H1 (cell line): ENCODE measurements at regions not wholly inside any gene's neighbourhood (a gene's known extent, or its start where the extent isn't known, plus 50 kb on each side); places are given as distances from the start of the nearest gene placed in this dataset.

Source experiments
- CTCF ChIA-PET: fragments of 300-600 bp; sonication (Branson Sonifier 250); formaldehyde crosslinking; loops from one replicate; lab custom pipeline; 2021; ENCODE audit not compliant: partially characterized antibody; lab: Charles Lee
- POLR2A ChIA-PET: fragments of 300-600 bp; sonication (Branson Sonifier 250); formaldehyde crosslinking; loops from one replicate; lab custom pipeline; 2021; ENCODE audit warnings: inconsistent platforms; ENCODE audit not compliant: partially characterized antibody; lab: Charles Lee
- DNase-seq, 2 experiments: peaks; one replicate each; pipeline versions ENCODE4 v3.0.0 to v3.0.0-alpha.2; 2010 to 2022; ENCODE audit warnings: low spot score in 2 of 2, low read depth in 1 of 2, mixed read lengths in 1 of 2
- FAIRE-seq: peaks from 2 replicates; lab custom pipeline; 2011; peaks lifted over from hg19 to GRCh38; lab: Jason Lieb, UNC
- H2AFZ ChIP-seq: 2 replicates; pipeline ENCODE4 v1.8.1; 2012; ENCODE audit warnings: low read length, inconsistent platforms
- H2AK5ac ChIP-seq: 2 replicates; pipeline ENCODE4 v1.6.1; 2013; ENCODE audit warnings: low read depth, low read length
- H2BK120ac ChIP-seq: replicated peaks from 2 replicates; pipeline ENCODE3; 2013; ENCODE audit warnings: low read depth, low read length, inconsistent platforms
- H2BK12ac ChIP-seq: 2 replicates; pipeline ENCODE4 v1.6.1; 2013; ENCODE audit warnings: low read depth, low read length
- H2BK15ac ChIP-seq: 2 replicates; pipeline ENCODE4 v1.6.1; 2013; ENCODE audit warnings: low read length
- H2BK20ac ChIP-seq: 2 replicates; pipeline ENCODE4 v1.6.1; 2013; ENCODE audit warnings: low read length
- H2BK5ac ChIP-seq: 2 replicates; pipeline ENCODE4 v1.6.1; 2013; ENCODE audit warnings: low read depth, low read length
- H3K14ac ChIP-seq: 2 replicates; pipeline ENCODE4 v1.6.1; 2013; ENCODE audit warnings: inconsistent platforms; ENCODE audit not compliant: insufficient read length
- H3K18ac ChIP-seq: 2 replicates; pipeline ENCODE4 v1.6.1; 2013; ENCODE audit warnings: low read length; ENCODE audit errors: extremely low read depth
- H3K23ac ChIP-seq: 2 replicates; pipeline ENCODE4 v1.6.1; 2013; ENCODE audit warnings: inconsistent platforms; ENCODE audit not compliant: insufficient read length
- H3K23me2 ChIP-seq: 2 replicates; pipeline ENCODE4 v1.6.1; 2013; ENCODE audit warnings: low read depth, low read length
- H3K27ac ChIP-seq: 2 replicates; pipeline ENCODE4 v1.6.1; 2011; ENCODE audit warnings: low read depth, low read length, inconsistent platforms
- H3K27me3 ChIP-seq, 4 experiments: replicated peaks in 1 of 4; 1 replicate in 1 of 4; 2 replicates in 3 of 4; pipeline versions ENCODE4 v1.6.1 to v1.8.1; 2011 to 2013; ENCODE audit warnings: low read length in 3 of 4, mild to moderate bottlenecking in 3 of 4, inconsistent platforms in 2 of 4, mixed read lengths in 2 of 4, moderate library complexity in 1 of 4; ENCODE audit not compliant: control insufficient read depth in 3 of 4, insufficient read depth in 3 of 4; ENCODE audit errors: extremely low read depth in 1 of 4
- H3K36me3 ChIP-seq, 4 experiments: 2 replicates each; pipeline versions ENCODE4 v1.6.1 to v1.8.1; 2011 to 2013; ENCODE audit warnings: mild to moderate bottlenecking in 4 of 4, low read length in 3 of 4, moderate library complexity in 2 of 4, control low read depth in 1 of 4, inconsistent platforms in 1 of 4; ENCODE audit not compliant: insufficient read depth in 4 of 4, control insufficient read depth in 2 of 4
- H3K4ac ChIP-seq: replicated peaks from 2 replicates; pipeline ENCODE3; 2013; ENCODE audit warnings: low read length, low read depth, mixed read lengths, inconsistent platforms; ENCODE audit not compliant: insufficient read length
- H3K4me1 ChIP-seq, 4 experiments: replicated peaks in 1 of 4; 1 replicate in 1 of 4; 2 replicates in 3 of 4; pipeline versions ENCODE4 v1.6.1 to v1.8.1; 2011 to 2013; ENCODE audit warnings: low read length in 3 of 4, inconsistent platforms in 2 of 4, mixed read lengths in 1 of 4; ENCODE audit not compliant: insufficient read depth in 4 of 4, control insufficient read depth in 3 of 4
- H3K4me2 ChIP-seq, 2 experiments: 2 replicates each; pipeline versions ENCODE4 v1.6.1 to v1.8.1; 2011 to 2013; ENCODE audit warnings: low read depth in 2 of 2, low read length in 2 of 2, control low read depth in 1 of 2, inconsistent platforms in 1 of 2, mild to moderate bottlenecking in 1 of 2; ENCODE audit not compliant: insufficient read depth in 1 of 2
- H3K4me3 ChIP-seq, 4 experiments: fragments of 200-600, 300-600 bp in 1 of 4; sonication (generic), shearing (Covaris generic), sonication (Bioruptor Twin) in 1 of 4; 2 replicates each; pipeline versions ENCODE4 v1.5.1 to v1.8.1; 2011 to 2016; ENCODE audit warnings: low read length in 4 of 4, low read depth in 3 of 4, control low read depth in 2 of 4, inconsistent platforms in 2 of 4, mild to moderate bottlenecking in 2 of 4, mixed read lengths in 1 of 4, moderate library complexity in 1 of 4; ENCODE audit not compliant: insufficient read depth in 2 of 4; ENCODE audit errors: extremely low read depth in 1 of 4
- H3K56ac ChIP-seq: replicated peaks from 2 replicates; pipeline ENCODE3; 2013; ENCODE audit warnings: low read depth, mild to moderate bottlenecking, mixed read lengths, low read length, inconsistent platforms; ENCODE audit not compliant: insufficient read length
- H3K79me1 ChIP-seq: 2 replicates; pipeline ENCODE4 v1.6.1; 2013; ENCODE audit warnings: low read depth, low read length, control low read depth
- H3K79me2 ChIP-seq, 2 experiments: 2 replicates each; pipeline versions ENCODE4 v1.6.1 to v1.8.1; 2012 to 2013; ENCODE audit warnings: low read length in 2 of 2, mild to moderate bottlenecking in 2 of 2, inconsistent platforms in 1 of 2; ENCODE audit not compliant: insufficient read depth in 2 of 2, control insufficient read depth in 1 of 2
- H3K9ac ChIP-seq, 4 experiments: replicated peaks in 1 of 4; 1 replicate in 1 of 4; 2 replicates in 3 of 4; pipeline versions ENCODE4 v1.6.1 to v1.8.1; 2011 to 2013; ENCODE audit warnings: low read depth in 3 of 4, low read length in 3 of 4, control low read depth in 2 of 4, mild to moderate bottlenecking in 2 of 4, moderate library complexity in 2 of 4, inconsistent platforms in 1 of 4; ENCODE audit errors: extremely low read depth in 1 of 4
- H3K9me3 ChIP-seq, 2 experiments: 2 replicates each; pipeline versions ENCODE4 v1.6.1 to v1.8.1; 2012 to 2013; ENCODE audit warnings: mild to moderate bottlenecking in 2 of 2, moderate library complexity in 2 of 2, control low read depth in 1 of 2, inconsistent platforms in 1 of 2, low read depth in 1 of 2, low read length in 1 of 2, mixed read lengths in 1 of 2; ENCODE audit not compliant: insufficient read depth in 2 of 2
- H4K20me1 ChIP-seq, 2 experiments: replicated peaks in 1 of 2; 2 replicates each; pipeline versions ENCODE3 to v1.8.1; 2011 to 2013; ENCODE audit warnings: inconsistent platforms in 2 of 2, low read length in 2 of 2, mild to moderate bottlenecking in 1 of 2; ENCODE audit not compliant: insufficient read depth in 2 of 2, control insufficient read depth in 1 of 2
- H4K5ac ChIP-seq: 2 replicates; pipeline ENCODE4 v1.6.1; 2013; ENCODE audit warnings: low read length, low read depth, mixed read lengths, inconsistent platforms; ENCODE audit not compliant: insufficient read length
- H4K8ac ChIP-seq: 2 replicates; pipeline ENCODE4 v1.8.0; 2013; ENCODE audit warnings: mild to moderate bottlenecking, moderate library complexity, low read length, inconsistent platforms; ENCODE audit not compliant: insufficient read depth; ENCODE audit errors: extremely low read depth
- H4K91ac ChIP-seq: replicated peaks from 2 replicates; pipeline ENCODE3; 2013; ENCODE audit warnings: low read length, mixed read lengths, inconsistent platforms; ENCODE audit not compliant: insufficient read length
- CTCF ChIP-seq, 3 experiments: IDR thresholded peaks; 1 replicate in 2 of 3; 2 replicates in 1 of 3; pipeline versions ENCODE4 v1.5.1 to v1.6.1; 2011; ENCODE audit warnings: low read length in 3 of 3, mild to moderate bottlenecking in 3 of 3, inconsistent platforms in 2 of 3, low read depth in 1 of 3, moderate library complexity in 1 of 3; ENCODE audit not compliant: insufficient read depth in 1 of 3; ENCODE audit errors: control extremely low read depth in 1 of 3
- NANOG ChIP-seq: IDR thresholded peaks from 2 replicates; pipeline ENCODE4 v1.6.1; 2011; ENCODE audit warnings: low read length, low read depth, mild to moderate bottlenecking, inconsistent platforms; ENCODE audit not compliant: insufficient read depth, poor library complexity, severe bottlenecking
- WGBS, 2 experiments: shearing (Covaris generic) in 1 of 2; methylation state at CpG; one replicate each; pipeline versions ENCODE4 v1.1.6 to v1.1.7; 2013 to 2015; ENCODE audit warnings: low lambda C conversion rate in 2 of 2, mixed read lengths in 2 of 2, inconsistent platforms in 1 of 2, low coverage in 1 of 2, missing lambda C conversion rate in 1 of 2; ENCODE audit not compliant: insufficient replicate concordance in 2 of 2, insufficient coverage in 1 of 2, insufficient read length in 1 of 2; ENCODE audit errors: extremely low coverage in 1 of 2, missing lambda C conversion rate in 1 of 2; 5-methylcytosine and 5-hydroxymethylcytosine counted together

- no peak overlapping the region for H2BK5ac ChIP-seq
- H4K91ac ChIP-seq, result no peak overlapping the region
- H3K18ac ChIP-seq, result no peak overlapping the region
- no peak overlapping the region for H3K4me3 ChIP-seq
- no peaks in the 10 kb centered on the region for H3K36me3 ChIP-seq
- no peak overlapping the region for H3K9ac ChIP-seq
- no peaks in the 10 kb centered on the region for H3K4me1 ChIP-seq
- no peak overlapping the region for H2BK120ac ChIP-seq
- ChIA-PET POLR2A (no interaction called here), CTCF (interaction anchor here (0.8 to 4.9 kb wide), 6 partner anchors 14 to 158 kb away, joined by 3 to 22 read pairs (median 6); no protein-coding TSS in a partner anchor)
- H2BK20ac ChIP-seq, result no peak overlapping the region
- no peaks in the 10 kb centered on the region for H3K79me1 ChIP-seq
- WGBS, 2 experiments, result 91% methylated on average over 5 of the region's 5 CpGs; no CpG with 5 or more reads in 1 of the 2 experiments
- H3K4ac ChIP-seq, result no peak overlapping the region
- H3K4me2 ChIP-seq, result no peak overlapping the region
- no peak overlapping the region for H4K8ac ChIP-seq
- no peak overlapping the region for H3K23ac ChIP-seq
- H2AFZ ChIP-seq, result no peak overlapping the region
- no peak for DNase-seq
- FAIRE-seq, result no peak
- no peak overlapping the region for H3K14ac ChIP-seq
- no peak overlapping the region for H3K56ac ChIP-seq
- no peak overlapping the region for H2BK12ac ChIP-seq
- H3K23me2 ChIP-seq, result no peaks in the 10 kb centered on the region
- no peaks in the 10 kb centered on the region for H4K20me1 ChIP-seq
- no peak overlapping the region for H4K5ac ChIP-seq
- no peaks in the 10 kb centered on the region for H3K9me3 ChIP-seq
- H2AK5ac ChIP-seq, result no peak overlapping the region
- no peak overlapping the region for H3K27ac ChIP-seq
- TF ChIP-seq NANOG (no peak), CTCF (IDR thresholded peaks at IDR 0.05; ENCODE audit: control extremely low read depth in 1 of 3, insufficient read depth in 1 of 3, low read depth in 1 of 3, low read length in 3 of 3) (peak in 1 of 3 experiments; percentile 4; a peak in 1 of 4 replicates)
- H2BK15ac ChIP-seq, result no peak overlapping the region
- H3K27me3 ChIP-seq, result no peaks in the 10 kb centered on the region
- no peaks in the 10 kb centered on the region for H3K79me2 ChIP-seq
Observed at GRCh38 chr18:45282101-45282812, 333.0 kb upstream of the SLC14A2 start.
